Esophagus muscularis mucosa (tissue), 4 donors: ENCODE measurements at regions not wholly inside any gene's neighbourhood (a gene's known extent, or its start where the extent isn't known, plus 50 kb on each side); places are given as distances from the start of the nearest gene placed in this dataset.
"Not testable (repeated sequence)": the region's sequence is repeated elsewhere in the genome, so short reads cannot be mapped to it uniquely, and the experiment has no call there.

Source experiments
- DNase-seq: peaks from one replicate; pipeline ENCODE4 v3.0.0-alpha.2; 2017; ENCODE audit errors: extremely low spot score
- H3K27ac ChIP-seq, 4 donors: fragments of 200-600 bp; sonication (generic); replicated peaks in 1 of 4; 1 replicate in 3 of 4; 2 replicates in 1 of 4; pipeline ENCODE4 v1.5.1; 2016 to 2019; ENCODE audit warnings: mild to moderate bottlenecking in 1 of 4
- H3K27me3 ChIP-seq, 4 donors: fragments of 200-600 bp; sonication (generic); one replicate each; pipeline versions ENCODE4 v1.5.1 to v1.6.0; 2016 to 2019
- H3K36me3 ChIP-seq, 4 donors: fragments of 200-600 bp; sonication (generic); one replicate each; pipeline ENCODE4 v1.5.1; 2016 to 2019
- H3K4me1 ChIP-seq, 4 donors: fragments of 200-600 bp; sonication (generic); one replicate each; pipeline ENCODE4 v1.5.1; 2016 to 2019
- H3K4me3 ChIP-seq, 4 donors: fragments of 200-600 bp; sonication (generic); 1 replicate in 2 of 4; 2 replicates in 2 of 4; pipeline ENCODE4 v1.5.1; 2016 to 2019; ENCODE audit warnings: mild to moderate bottlenecking in 4 of 4, moderate library complexity in 1 of 4
- H3K9me3 ChIP-seq, 4 donors: fragments of 200-600 bp; sonication (generic); 1 replicate in 3 of 4; 2 replicates in 1 of 4; pipeline ENCODE4 v1.5.1; 2016 to 2019
- EP300 ChIP-seq: sonication (generic); formaldehyde crosslinking; IDR thresholded peaks from one replicate; pipeline ENCODE4 v1.6.1; 2017; ENCODE audit warnings: antibody characterized with exemption
- POLR2A ChIP-seq: fragments of 450-650 bp; IDR thresholded peaks from one replicate; pipeline ENCODE4 v1.6.1; 2017; ENCODE audit warnings: antibody characterized with exemption, moderate library complexity, mild to moderate bottlenecking, low read depth
- POLR2AphosphoS5 ChIP-seq, 2 donors: sonication (generic); formaldehyde crosslinking; IDR thresholded peaks; one replicate each; pipeline ENCODE4 v1.6.1; 2017; ENCODE audit warnings: antibody characterized with exemption in 2 of 2
- WGBS: methylation state at CpG from one replicate; pipeline ENCODE4 v1.1.5; 2018; 5-methylcytosine and 5-hydroxymethylcytosine counted together
- intact Hi-C: fragments of 100-400 bp; cut with DNase I; formaldehyde crosslinking; loops from one replicate; pipeline ENCODE4 v1.15.1; 2023
- TF ChIP-seq, protein P1 (sequence below), 3 experiments: fragments of 200-600 bp in 2 of 3; fragments of 450-650 bp in 1 of 3; sonication (generic) in 2 of 3; IDR thresholded peaks; one replicate each; pipeline ENCODE4 v1.5.1; 2017 to 2019; ENCODE audit warnings: antibody characterized with exemption in 3 of 3, mild to moderate bottlenecking in 2 of 3, moderate library complexity in 1 of 3

DNA sequence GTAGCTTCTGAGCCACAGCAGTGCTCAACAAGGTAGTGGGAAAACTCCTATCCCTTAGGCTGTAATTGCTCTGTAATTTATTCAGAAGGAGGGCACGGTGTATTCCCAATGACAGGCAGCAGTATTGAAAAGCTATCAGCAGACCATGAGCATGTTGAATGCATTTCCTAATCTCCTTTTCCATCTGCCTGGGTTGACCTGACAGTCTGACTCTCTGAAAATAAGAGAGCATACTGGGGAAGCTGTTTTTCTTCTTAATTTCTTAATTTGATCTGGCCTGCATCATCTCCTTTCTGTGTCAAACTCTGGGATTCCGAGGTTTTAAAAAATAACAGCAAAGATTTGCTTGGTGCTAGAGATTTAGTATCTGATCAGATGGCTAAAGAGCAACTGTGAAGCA is 88.1 kb upstream of the SLC35F3 start:
- intact Hi-C loops: no loop called here

DNA sequence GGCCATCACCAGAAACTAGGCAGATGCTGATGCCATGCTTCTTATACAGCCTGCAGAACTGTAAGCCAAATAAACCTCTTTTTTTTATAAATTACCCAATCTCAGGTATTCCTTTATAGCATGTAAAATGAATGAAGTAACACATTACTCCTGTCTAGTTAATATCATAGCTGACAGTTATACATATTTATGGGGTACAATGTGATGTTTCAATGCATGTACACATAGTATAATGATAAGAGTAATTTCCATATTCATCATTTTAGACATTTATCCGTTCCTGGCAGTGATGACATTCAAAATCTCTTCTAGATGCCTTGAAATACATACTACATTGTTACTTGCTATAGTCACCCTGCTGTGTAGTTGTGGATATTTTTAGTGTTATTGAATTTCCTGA is 85.4 kb upstream of the SLC35F3 start:
- Histone ChIP-seq H3K4me1 (no peaks in the 10 kb centered on the region), H3K27me3 (peaks cover 0 to 10% (median 0%) of the 10 kb centered on the region in 4 donors), H3K36me3 (no peaks in the 10 kb centered on the region), H3K9me3 (peaks cover 0 to 5% (median 0%) of the 10 kb centered on the region in 4 donors), H3K4me3 (no peak overlapping the region), H3K27ac (no peak overlapping the region)
- TF ChIP-seq POLR2AphosphoS5 (IDR thresholded peaks at IDR 0.05) (no peak), POLR2A (no peak), EP300 (no peak)
- TF ChIP-seq, protein P1, sequence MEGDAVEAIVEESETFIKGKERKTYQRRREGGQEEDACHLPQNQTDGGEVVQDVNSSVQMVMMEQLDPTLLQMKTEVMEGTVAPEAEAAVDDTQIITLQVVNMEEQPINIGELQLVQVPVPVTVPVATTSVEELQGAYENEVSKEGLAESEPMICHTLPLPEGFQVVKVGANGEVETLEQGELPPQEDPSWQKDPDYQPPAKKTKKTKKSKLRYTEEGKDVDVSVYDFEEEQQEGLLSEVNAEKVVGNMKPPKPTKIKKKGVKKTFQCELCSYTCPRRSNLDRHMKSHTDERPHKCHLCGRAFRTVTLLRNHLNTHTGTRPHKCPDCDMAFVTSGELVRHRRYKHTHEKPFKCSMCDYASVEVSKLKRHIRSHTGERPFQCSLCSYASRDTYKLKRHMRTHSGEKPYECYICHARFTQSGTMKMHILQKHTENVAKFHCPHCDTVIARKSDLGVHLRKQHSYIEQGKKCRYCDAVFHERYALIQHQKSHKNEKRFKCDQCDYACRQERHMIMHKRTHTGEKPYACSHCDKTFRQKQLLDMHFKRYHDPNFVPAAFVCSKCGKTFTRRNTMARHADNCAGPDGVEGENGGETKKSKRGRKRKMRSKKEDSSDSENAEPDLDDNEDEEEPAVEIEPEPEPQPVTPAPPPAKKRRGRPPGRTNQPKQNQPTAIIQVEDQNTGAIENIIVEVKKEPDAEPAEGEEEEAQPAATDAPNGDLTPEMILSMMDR (IDR thresholded peaks at IDR 0.05): no peak
- WGBS: 52% methylated on average over 1 of the region's 1 CpG
- no peak for DNase-seq
- intact Hi-C loops: no loop called here

More for the DNA sequence above, 88.1 kb upstream of the SLC35F3 start:
- DNase-seq: no peak
- WGBS: 38% methylated on average over 2 of the region's 2 CpGs
- Histone ChIP-seq H3K27ac (no peak overlapping the region), H3K36me3 (no peaks in the 10 kb centered on the region), H3K4me3 (no peak overlapping the region), H3K9me3 (no peaks in the 10 kb centered on the region), H3K27me3 (peaks cover 0 to 8% (median 0%) of the 10 kb centered on the region in 4 donors), H3K4me1 (no peaks in the 10 kb centered on the region)
- TF ChIP-seq, protein P1 (IDR thresholded peaks at IDR 0.05): no peak
- TF ChIP-seq EP300 (no peak), POLR2A (no peak), POLR2AphosphoS5 (IDR thresholded peaks at IDR 0.05) (no peak)

DNA sequence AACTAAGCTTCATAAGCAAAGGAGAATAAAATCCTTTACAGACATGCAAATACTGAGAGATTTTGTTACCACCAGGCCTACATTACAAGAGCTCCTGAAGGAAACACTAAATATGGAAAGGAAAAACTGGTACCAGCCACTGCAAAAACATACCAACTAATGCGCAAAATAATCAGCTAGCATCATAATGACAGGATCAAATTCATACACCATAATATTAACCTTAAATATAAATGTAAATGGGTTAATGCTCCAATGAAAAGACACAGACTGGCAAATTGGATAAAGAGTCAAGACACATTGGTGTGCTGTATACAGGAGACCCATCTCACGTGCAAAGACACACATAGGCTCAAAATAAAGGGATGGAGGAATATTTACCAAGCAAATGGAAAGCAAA is 80.3 kb upstream of the SLC35F3 start:
- H3K27ac ChIP-seq, DNase-seq, H3K36me3 ChIP-seq, intact Hi-C loops, H3K4me3 ChIP-seq, H3K4me1 ChIP-seq: not testable (repeated sequence)
- WGBS: 81% methylated on average over 2 of the region's 2 CpGs
- H3K9me3 ChIP-seq: peaks cover 0 to 13% (median 3%) of the 10 kb centered on the region in 4 donors
- peaks cover 0 to 10% (median 0%) of the 10 kb centered on the region in 4 donors for H3K27me3 ChIP-seq

DNA sequence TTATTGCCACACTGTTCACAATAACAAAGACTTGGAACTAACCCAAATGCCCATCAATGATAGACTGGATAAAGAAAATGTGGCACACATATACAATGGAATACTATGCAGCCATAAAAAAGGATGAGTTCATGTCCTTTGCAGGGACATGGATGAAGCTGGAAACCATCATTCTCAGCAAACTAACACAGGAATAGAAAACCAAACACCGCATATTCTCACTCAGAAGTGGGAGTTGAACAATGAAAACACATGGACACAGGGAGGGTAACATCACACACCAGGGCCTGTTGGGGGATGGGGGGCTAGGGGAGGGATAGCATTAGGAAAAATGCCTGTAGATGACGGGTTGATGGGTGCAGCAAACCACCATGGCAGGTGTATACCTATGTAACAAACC is 76.5 kb upstream of the SLC35F3 start:
- H3K27ac ChIP-seq, H3K4me1 ChIP-seq, H3K27me3 ChIP-seq, intact Hi-C loops, DNase-seq, H3K4me3 ChIP-seq, H3K36me3 ChIP-seq: not testable (repeated sequence)
- WGBS: 68% methylated on average over 2 of the region's 2 CpGs
- H3K9me3 ChIP-seq: peaks cover 0 to 17% (median 5%) of the 10 kb centered on the region in 4 donors

DNA sequence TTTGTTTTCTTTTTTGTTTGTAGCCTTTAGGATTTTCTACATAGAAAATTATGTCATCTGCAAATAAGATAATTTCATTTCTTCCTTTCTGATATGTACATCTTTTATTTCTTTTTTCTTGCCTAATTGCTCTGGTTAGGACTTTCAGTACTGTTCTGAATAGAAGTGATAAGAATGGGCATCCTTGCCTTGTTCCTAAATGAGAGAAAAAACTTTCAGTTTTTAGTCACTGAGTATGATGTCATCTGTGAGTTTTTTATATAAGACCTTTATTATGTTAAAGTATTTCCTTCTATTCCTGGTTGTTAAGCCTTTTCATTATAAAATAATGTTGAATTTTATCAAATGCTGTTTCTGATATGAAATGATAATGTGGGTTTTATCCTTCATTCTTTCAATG is 76.0 kb upstream of the SLC35F3 start:
- H3K4me1 ChIP-seq: no peaks in the 10 kb centered on the region
- no peaks in the 10 kb centered on the region for H3K36me3 ChIP-seq
- H3K27me3 ChIP-seq: no peaks in the 10 kb centered on the region
- TF ChIP-seq POLR2A: no peak
- TF ChIP-seq POLR2AphosphoS5 (IDR thresholded peaks at IDR 0.05): no peak
- no peak for TF ChIP-seq EP300
- TF ChIP-seq, protein P1 (IDR thresholded peaks at IDR 0.05): no peak
- intact Hi-C loops: no loop called here
- H3K27ac ChIP-seq: no peak overlapping the region
- peaks cover 0 to 15% (median 5%) of the 10 kb centered on the region in 4 donors for H3K9me3 ChIP-seq
- no peak for DNase-seq
- no peak overlapping the region for H3K4me3 ChIP-seq

DNA sequence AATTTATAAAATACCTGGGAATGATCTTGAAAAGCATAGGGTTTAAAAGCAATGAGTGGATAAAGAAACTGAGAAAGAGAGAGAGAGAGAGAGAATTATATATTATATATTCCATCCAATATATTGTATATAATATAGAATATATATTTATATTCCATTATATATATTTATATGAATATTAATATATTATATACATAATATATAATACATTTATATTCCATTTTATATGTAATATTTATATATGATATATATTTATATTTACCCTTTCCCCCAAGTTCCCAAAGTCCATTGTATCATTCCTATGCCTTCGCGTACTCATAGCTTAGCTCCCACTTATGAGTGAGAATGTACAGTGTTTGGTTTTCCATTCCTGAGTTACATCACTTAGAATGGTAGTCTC is 69.9 kb upstream of the SLC35F3 start:
- intact Hi-C loops: no loop called here
- DNase-seq: no peak
- no peak overlapping the region for H3K4me3 ChIP-seq
- peaks cover 0 to 7% (median 2%) of the 10 kb centered on the region in 4 donors for H3K9me3 ChIP-seq
- H3K27me3 ChIP-seq: no peaks in the 10 kb centered on the region
- H3K27ac ChIP-seq: no peak overlapping the region
- H3K4me1 ChIP-seq: no peaks in the 10 kb centered on the region
- no peak for TF ChIP-seq POLR2A
- no peak for TF ChIP-seq EP300
- TF ChIP-seq, protein P1 (IDR thresholded peaks at IDR 0.05): no peak
- TF ChIP-seq POLR2AphosphoS5 (IDR thresholded peaks at IDR 0.05): no peak
- no peaks in the 10 kb centered on the region for H3K36me3 ChIP-seq
- WGBS: 99% methylated on average over 2 of the region's 2 CpGs

DNA sequence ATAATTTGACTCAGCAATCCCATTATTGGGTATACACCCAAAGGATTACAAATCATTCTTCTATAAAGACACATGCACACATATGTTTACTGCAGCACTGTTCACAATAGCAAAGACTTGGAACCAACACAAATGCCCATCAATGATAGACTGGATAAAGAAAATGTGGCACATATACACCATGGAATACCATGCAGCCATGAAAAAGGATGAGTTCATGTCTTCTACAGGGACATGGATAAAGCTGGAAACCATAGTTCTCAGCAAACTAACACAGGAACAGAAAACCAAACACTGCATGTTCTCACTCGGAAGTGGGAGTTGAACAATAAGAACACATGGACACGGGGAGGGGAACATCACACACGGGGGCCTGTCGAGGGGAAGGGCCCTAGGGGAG is 66.3 kb upstream of the SLC35F3 start:
- intact Hi-C loops, H3K27me3 ChIP-seq, H3K4me3 ChIP-seq, H3K36me3 ChIP-seq, H3K27ac ChIP-seq, H3K9me3 ChIP-seq, DNase-seq, H3K4me1 ChIP-seq: not testable (repeated sequence)
- 95% methylated on average over 4 of the region's 4 CpGs for WGBS
